Fibroblast of villous mesenchyme (primary cell): ENCODE measurements at regions not wholly inside any gene's neighbourhood (a gene's known extent, or its start where the extent isn't known, plus 50 kb on each side); places are given as distances from the start of the nearest gene placed in this dataset.

ENCODE experiments used
- DNase-seq: peaks from one replicate; pipeline ENCODE4 v3.0.0-alpha.2; 2010; ENCODE audit warnings: low read depth
- H3K4me3 ChIP-seq: 2 replicates; pipeline ENCODE4 v1.5.1; 2011; ENCODE audit warnings: low read depth, mild to moderate bottlenecking, low read length
- TF ChIP-seq, protein P1 (sequence below): IDR thresholded peaks from 2 replicates; pipeline ENCODE4 v1.5.1; 2012; ENCODE audit warnings: low read depth, mild to moderate bottlenecking, low read length; ENCODE audit not compliant: insufficient read depth

DNA sequence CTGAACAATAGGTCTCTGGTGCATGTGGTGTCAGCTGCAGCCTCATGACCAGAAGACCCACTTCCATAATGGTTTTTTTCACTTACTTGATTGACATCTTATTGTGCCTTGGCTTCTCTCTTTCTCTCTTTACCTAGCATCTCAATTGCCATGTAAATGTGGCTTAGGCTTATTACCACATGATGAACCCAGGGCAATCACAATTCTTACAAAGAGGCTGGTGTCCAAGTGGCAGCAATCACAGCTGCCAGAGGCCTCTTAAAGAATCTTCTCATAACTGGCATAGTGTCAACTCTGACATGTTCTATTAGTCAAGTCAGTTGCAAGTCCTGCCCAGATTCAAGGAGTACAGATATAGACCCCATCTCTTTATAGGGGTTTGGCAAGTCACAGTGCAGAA lies 1224.8 kb downstream of the SUCLG1 start:
- TF ChIP-seq, protein P1, sequence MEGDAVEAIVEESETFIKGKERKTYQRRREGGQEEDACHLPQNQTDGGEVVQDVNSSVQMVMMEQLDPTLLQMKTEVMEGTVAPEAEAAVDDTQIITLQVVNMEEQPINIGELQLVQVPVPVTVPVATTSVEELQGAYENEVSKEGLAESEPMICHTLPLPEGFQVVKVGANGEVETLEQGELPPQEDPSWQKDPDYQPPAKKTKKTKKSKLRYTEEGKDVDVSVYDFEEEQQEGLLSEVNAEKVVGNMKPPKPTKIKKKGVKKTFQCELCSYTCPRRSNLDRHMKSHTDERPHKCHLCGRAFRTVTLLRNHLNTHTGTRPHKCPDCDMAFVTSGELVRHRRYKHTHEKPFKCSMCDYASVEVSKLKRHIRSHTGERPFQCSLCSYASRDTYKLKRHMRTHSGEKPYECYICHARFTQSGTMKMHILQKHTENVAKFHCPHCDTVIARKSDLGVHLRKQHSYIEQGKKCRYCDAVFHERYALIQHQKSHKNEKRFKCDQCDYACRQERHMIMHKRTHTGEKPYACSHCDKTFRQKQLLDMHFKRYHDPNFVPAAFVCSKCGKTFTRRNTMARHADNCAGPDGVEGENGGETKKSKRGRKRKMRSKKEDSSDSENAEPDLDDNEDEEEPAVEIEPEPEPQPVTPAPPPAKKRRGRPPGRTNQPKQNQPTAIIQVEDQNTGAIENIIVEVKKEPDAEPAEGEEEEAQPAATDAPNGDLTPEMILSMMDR = no peak
- H3K4me3 ChIP-seq = no peak overlapping the region
- no peak for DNase-seq

DNA sequence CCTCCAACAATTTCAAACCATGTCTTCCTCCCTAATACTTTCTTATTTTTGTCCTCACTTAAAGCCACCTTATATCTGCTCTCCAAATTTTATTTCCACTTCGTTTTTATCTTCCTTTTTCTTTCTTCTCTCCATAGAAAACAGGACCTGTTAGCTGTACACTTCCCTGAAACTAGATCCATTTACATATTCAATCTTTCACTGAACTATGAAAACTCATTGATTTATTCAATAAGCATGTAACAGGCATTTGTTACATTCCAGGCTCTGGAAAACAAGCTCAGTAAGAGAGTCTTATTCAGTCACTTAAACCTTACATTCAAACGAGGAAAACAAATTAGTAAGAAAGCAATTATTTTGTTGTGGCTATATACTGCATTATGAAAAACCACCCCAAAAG lies 1225.3 kb downstream of the SUCLG1 start:
- DNase-seq = no peak
- TF ChIP-seq, protein P1 = no peak
- no peak overlapping the region for H3K4me3 ChIP-seq

DNA sequence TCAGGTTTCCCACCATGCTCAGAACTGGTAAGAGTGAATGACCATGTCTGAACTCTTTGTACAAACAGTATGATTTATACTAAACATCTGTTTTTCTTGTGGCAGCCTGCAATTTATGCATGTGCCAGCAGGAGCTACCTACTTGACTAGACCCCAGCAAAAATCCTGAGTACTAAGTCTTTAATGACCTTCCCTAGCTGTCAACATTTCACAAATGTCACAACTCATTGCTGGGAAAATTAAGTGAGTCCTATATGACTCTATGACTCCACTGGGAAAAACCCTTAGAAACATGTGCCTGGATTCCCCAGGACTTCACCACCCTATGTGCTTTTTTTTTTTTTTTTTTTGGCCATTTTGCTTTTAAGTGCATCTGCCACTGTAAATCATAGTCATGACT lies 1225.8 kb downstream of the SUCLG1 start:
- H3K4me3 ChIP-seq = no peak overlapping the region
- DNase-seq = no peak
- TF ChIP-seq, protein P1 = no peak

DNA sequence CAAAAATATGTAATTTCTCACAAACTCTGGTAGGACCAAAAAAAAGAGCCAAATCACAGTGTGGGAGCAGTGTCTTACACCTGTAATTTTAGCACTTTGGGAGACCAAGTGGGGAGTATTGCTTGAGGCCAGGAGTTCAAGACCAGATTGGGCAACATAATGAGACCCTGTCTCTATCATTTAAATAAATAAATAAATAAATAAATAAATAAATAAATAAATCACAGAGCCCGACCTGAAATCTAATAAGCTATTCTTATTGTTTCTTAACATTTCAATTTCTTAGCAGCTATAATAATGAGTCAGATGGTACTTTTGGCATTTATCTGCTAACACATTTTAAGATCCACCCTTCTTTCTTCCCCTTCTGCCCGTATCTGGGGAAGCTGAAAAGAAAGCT lies 1229.6 kb downstream of the SUCLG1 start:
- no peak for DNase-seq
- TF ChIP-seq, protein P1 = no peak

DNA sequence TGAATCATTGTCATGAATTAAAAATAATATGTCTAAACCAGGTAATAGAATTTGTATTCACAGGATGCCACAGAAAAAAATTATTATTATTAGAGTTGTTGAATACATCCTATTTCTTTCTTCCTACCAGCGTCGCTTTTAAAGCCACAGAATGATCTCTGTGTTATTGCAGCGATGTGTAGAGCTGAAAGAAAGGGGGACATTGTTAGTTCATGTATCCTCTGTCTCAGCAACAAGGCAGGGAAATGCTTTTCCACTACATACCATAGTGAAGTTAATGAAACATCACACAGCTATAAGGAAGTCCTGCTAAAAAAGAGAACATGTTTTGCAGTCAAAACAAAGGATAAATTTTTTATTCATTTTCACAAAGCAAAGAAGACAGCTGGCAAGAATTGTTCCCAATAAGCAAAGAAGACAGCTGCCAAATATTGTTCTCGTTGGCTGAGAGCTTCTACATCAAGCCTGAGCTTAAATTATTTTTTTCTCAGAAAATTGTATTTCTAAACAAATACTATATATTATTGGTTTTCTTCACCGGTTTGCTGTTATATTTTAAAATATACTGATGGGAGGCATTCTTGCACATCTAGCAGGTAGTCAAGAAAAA lies 1234.4 kb downstream of the SUCLG1 start:
- H3K4me3 ChIP-seq = no peak overlapping the region
- TF ChIP-seq, protein P1 = no peak
- DNase-seq = no peak

More for the DNA sequence above, 1229.6 kb downstream of the SUCLG1 start:
- H3K4me3 ChIP-seq = no peak overlapping the region

DNA sequence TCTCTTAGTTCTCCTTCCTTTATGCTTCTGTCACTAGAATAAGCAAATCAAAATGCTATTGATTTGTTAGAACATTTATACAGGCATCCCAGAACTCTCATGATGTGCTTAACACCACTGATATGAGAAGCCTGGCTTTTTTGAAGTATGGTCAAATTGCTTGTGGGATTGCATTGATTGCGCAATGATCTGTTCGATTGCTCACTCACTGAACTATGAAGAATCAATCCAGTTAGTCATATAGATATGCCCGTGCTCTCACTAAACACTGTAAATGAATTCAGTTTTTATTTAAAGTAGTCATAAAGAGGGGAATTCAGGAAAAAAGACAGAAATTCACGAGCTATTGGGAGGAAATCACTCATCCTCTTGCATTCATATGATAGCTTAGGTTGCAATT lies 1237.8 kb downstream of the SUCLG1 start:
- no peak overlapping the region for H3K4me3 ChIP-seq
- DNase-seq = peak; percentile 3
- TF ChIP-seq, protein P1 = no peak

DNA sequence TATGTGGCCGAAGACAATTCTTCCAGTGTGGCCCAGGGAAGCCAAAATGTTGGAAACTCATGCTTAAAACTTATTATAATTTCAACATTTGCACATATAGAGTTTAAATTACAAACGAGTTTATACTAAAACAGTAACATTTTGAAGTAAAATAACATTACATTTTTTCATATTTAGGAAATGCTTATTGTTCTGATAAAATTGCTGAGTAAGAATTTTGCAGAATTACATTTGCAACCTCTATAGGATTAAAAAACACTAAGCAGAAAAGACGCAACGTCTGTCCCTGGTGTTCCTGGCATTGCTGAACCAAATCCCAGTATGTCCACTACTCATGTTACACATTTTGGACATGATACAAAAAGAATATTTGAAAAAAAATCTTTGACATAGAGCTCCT lies 1241.2 kb downstream of the SUCLG1 start:
- H3K4me3 ChIP-seq = no peak overlapping the region
- TF ChIP-seq, protein P1 = no peak
- no peak for DNase-seq
